Loucy (cell line): ENCODE measurements at regions not wholly inside any gene's neighbourhood (a gene's known extent, or its start where the extent isn't known, plus 50 kb on each side); places are given as distances from the start of the nearest gene placed in this dataset.

Source experiments
- CTCF ChIP-seq: fragments of 200-600 bp; sonication (generic); conservative IDR thresholded peaks from 2 replicates; pipeline ENCODE4 v1.5.1; 2014; ENCODE audit warnings: mild to moderate bottlenecking, antibody characterized with exemption, low read length
- EZH2phosphoT487 ChIP-seq: fragments of 200-600 bp; IDR thresholded peaks from 2 replicates; pipeline ENCODE4 v1.6.1; 2018; ENCODE audit warnings: antibody characterized with exemption, mild to moderate bottlenecking, moderate library complexity, borderline replicate concordance

DNA sequence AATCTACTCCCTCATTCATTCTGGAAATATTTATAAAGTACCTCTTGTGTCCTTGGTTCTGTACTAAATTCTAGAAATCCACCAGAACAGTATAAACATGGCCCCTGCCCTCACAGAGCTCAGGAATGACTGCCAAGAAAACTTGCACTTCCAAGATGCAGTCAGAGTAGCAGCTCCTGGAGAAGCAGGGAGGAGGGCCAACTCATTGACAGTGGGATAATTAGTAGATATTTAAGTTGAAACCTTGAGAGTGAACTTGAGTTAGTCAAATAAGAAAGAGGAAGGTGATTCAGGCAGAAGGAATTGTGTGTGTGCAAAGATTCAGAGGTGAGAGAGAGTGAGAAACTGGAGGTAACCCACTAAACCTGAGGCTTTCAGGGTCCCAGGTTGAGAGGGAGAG lies 182.2 kb upstream of the INHBA start:
- TF ChIP-seq CTCF (no peak), EZH2phosphoT487 (no peak)
